Stimulated activated naive CD8-positive, alpha-beta T cell treated with anti-CD3 and anti-CD28 coated beads, Interleukin-15, Interleukin-2, amounts not matched to agents 100 U/mL and 50 U/mL, for 24 hours (primary cell): ENCODE measurements at regions not wholly inside any gene's neighbourhood (a gene's known extent, or its start where the extent isn't known, plus 50 kb on each side); places are given as distances from the start of the nearest gene placed in this dataset.
A peak's percentile ranks its signal among the peaks of the same experiment; 100 is the strongest.

Experiments
- ATAC-seq: fragments of 150-1000 bp; cut with Tn5 transposase; one replicate; pipeline ENCODE4 v1.10.0; 2021
- DNase-seq: peaks from one replicate; pipeline ENCODE4 v3.0.0; 2021

GRCh38 chr3:31147550-31147949, 253.1 kb upstream of the GADL1 start:
- ATAC-seq (no peak), DNase-seq (peak; percentile 4)

GRCh38 chr3:31157047-31157694, 262.7 kb upstream of the GADL1 start:
- no peak for DNase-seq
- ATAC-seq = no peak

DNA sequence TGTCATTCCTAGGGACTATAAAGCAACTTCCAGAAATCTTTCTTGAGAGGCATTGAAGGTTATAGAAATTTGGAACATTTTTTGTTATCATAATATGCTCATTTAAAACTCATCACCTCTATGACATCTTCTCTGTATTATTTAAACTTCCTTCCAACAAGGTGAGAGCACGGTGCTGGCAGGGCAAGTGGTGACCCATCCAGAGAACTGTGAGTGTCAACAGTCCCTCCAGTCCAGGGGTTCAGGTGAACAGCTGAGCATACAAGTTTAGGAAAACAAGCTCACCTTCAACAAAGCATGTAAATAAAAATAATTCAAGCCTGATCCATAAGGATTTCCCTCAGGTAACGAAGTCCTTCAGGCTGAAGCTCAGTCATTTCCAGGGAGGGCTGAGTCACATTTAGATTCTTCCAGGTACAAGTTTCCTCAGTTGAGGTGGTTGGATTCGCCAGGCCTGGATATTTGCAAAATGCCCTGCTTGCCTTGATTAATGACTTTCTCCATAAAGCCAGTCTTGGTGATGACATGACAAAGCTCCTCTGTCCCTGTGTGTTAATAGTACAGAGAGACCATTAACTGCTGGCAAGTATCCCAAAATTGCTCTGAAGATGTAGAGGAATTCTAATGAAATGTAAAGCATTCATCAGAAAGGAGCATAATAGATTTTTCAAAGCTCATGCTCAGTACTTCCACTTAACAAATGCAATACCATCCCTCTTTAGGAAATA, 263.6 kb upstream of the GADL1 start:
- no peak for DNase-seq

DNA sequence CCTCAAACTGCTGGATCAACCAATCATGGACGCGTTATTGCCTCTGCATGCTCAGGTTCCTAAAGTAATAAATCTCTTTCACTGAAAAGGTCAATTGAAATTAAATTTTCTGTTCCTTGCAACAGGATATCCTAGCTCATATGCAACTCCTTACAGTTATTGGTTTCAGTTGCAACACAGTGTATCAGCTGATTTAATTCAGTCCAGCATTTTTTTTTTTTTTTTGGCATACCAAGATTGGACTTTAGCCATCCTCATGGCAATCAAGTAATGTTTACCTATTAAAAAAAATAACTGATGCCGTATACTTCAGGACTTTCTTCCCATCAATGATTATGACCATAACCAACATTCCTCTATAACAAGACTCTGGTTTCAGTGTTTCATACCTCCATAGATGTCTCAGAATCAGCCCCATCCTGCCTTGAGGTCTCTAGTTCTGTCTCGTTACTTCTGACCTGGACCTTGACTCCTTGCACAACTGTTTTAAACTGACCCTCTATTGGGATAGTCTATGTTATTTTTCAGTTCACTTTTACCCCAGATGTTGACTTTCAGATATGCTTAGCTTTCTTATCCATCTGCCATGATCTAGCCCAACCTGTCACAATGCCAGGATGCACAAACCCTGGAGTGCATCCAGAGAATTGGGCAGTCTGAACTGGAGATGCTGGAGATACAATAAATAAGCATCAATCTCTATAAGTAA, 265.0 kb upstream of the GADL1 start:
- no peak for DNase-seq

More for the DNA sequence above, 263.6 kb upstream of the GADL1 start:
- no peak for ATAC-seq

GRCh38 chr3:31161889-31162288, 267.4 kb upstream of the GADL1 start:
- DNase-seq (no peak), ATAC-seq (no peak)

More for the DNA sequence above, 265.0 kb upstream of the GADL1 start:
- no peak for ATAC-seq

DNA sequence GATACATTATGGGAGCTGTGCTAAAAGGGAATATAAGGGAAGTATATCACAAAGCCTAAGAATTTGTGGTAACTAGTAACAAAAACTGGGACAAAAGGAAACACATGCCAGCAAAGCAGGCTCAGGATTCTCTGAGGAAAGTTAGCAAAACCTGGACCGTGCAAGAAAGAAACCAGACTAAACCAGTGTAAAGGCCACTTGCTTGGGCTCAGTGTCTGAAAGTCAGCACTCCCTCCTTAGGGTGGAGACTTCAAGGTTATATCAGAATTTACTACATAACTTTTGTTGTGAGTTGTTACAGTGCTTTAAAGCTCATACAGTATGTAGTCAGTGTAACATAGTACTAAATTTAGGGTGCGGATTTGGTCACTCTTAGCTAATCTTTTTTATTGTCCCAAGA, 269.9 kb upstream of the GADL1 start:
- ATAC-seq (no peak), DNase-seq (no peak)

DNA sequence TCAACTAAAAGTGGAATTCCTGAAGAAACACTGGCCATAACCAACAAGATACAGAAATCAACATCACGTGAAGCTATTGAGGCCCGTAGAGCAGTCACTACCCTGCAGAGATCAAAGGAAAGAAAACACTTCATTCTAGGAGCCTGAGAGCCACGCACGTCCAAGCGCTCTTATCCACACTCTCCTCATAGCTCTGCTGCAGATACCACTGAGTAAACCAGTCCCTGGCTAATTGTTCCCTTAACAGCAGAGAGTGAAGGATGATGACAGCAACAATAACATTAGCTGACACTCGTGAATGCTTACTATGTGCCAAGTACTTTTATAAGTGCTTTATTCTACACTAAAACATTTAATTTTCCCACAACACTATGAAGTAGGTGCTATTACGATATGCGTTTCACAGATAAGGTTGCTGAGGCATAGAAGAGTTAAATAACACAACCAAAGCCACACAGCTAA, 271.0 kb upstream of the GADL1 start:
- ATAC-seq (no peak), DNase-seq (no peak)

DNA sequence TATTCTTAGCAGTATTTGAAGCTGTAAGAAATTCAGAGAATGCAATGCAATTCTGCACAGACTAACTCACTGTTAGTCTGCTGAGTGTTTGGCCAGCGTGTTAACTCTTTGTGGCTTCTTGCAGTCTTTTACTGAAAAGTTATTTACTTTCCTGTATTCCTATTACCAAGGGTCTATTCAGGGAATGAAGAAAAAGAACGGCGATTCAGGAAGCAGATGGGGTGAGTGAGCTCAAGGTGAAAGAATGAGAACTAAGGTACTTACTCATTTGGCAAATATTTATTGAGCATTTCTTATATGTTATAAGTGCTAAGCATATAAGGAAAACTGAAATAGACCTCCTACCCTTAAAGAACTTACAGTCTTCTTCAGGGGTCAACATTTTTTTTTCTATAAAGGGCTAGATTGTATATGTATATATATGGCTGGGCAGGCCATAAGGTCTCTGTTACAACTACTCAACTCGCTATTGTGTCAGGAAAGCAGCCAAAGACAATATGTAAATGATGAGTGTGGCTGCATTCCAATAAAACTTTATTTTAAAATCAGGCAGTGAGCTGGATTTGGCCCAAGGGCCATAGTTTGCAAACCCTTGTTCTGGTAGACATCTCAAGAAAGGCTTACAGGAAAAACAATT, 271.9 kb upstream of the GADL1 start:
- ATAC-seq (no peak), DNase-seq (no peak)

DNA sequence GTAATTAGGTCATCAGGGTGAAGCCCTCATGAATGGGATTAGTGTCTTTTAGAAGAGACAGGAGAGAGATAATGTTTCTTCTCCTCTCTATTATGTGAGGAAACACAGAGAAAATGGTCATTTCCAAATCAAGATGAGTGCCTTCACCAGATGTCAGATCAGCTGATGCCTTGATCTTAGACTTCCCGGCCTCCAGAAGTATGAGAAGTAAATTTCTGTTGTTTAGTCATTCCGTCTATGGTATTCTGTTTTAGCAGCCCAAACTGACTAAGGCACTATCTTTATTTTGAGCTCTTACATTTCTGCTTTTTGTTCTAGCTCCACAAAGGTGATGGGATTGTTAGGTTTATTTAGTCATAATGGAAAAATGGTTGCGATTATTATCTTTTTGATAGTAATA, 273.2 kb upstream of the GADL1 start:
- no peak for ATAC-seq

GRCh38 chr3:31170932-31171670, 276.6 kb upstream of the GADL1 start:
- no peak for DNase-seq

More for the DNA sequence above, 273.2 kb upstream of the GADL1 start:
- DNase-seq = no peak

GRCh38 chr3:31172336-31172735, 277.9 kb upstream of the GADL1 start:
- no peak for ATAC-seq
- no peak for DNase-seq

More at GRCh38 chr3:31170932-31171670, 276.6 kb upstream of the GADL1 start:
- no peak for ATAC-seq

- DNase-seq (no peak), ATAC-seq (no peak)
These were observed 278.8 kb upstream of the GADL1 start for GRCh38 chr3:31173118-31173718.

- no peak for ATAC-seq
These were observed 279.6 kb upstream of the GADL1 start for GRCh38 chr3:31174079-31174478.

GRCh38 chr3:31176045-31176444, 281.6 kb upstream of the GADL1 start:
- ATAC-seq (no peak), DNase-seq (no peak)

More at GRCh38 chr3:31174079-31174478, 279.6 kb upstream of the GADL1 start:
- DNase-seq = no peak

DNA sequence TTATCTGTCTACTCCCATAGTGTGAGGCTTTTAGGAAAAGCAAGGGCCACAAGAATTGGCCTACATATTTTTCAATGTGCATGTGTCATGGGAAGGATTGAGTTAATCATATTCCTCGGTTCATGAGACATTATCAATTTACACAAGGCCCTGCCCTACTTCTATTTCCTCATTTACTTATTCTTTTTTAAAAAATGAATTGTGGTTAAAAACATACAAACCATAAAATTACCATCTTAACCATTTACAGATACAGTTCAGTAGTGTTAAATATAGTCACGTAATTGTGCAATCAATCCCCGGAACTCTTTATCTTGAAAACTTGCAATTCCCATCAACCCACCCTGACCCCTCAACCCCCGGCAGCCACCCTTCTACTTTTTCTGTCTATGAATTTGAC, 284.0 kb upstream of the GADL1 start:
- no peak for DNase-seq
- ATAC-seq = no peak

GRCh38 chr3:31179768-31180167, 285.3 kb upstream of the GADL1 start:
- DNase-seq (no peak), ATAC-seq (no peak)

GRCh38 chr3:31180274-31180673, 285.8 kb upstream of the GADL1 start:
- ATAC-seq = no peak
- DNase-seq = no peak

DNA sequence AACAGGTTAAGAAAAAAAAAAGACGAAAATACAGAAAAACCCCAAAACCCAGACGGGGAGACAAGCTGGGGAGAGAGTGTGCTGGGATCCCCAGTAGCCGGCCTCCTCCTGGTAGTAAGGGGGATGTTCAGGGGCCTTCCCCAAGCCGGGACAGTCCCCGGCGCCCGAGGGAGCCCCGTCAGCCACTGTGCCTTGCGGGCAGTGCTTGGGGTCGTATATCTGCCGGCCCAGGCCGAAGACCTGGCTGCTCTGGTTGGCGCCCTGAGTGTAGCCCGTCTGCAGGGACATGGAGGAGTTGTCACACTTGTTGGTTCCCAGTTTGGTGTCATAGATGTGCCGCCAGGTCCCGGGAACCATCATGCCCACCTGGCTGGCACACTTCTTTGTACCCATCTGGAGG, 287.2 kb upstream of the GADL1 start:
- no peak for ATAC-seq
- DNase-seq = no peak

DNA sequence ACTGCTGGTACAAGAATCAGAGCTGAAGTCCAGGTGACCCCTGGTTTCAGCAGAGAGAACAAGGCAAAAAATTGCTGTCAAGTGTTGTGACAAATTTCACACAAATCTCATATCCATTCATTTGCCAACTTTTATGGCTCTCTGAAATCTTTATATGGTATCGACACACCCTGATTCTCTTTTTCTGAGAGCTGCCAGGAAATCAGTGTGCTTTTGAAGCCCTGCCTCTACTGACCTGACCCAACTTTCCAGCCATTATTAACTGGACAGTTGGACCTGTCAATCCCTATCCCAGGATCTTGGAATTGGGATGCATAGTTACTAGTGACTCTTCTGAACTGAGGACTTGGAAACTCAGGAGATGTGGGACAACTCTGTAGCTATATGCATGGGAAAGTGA, 288.2 kb upstream of the GADL1 start:
- no peak for DNase-seq
- no peak for ATAC-seq

DNA sequence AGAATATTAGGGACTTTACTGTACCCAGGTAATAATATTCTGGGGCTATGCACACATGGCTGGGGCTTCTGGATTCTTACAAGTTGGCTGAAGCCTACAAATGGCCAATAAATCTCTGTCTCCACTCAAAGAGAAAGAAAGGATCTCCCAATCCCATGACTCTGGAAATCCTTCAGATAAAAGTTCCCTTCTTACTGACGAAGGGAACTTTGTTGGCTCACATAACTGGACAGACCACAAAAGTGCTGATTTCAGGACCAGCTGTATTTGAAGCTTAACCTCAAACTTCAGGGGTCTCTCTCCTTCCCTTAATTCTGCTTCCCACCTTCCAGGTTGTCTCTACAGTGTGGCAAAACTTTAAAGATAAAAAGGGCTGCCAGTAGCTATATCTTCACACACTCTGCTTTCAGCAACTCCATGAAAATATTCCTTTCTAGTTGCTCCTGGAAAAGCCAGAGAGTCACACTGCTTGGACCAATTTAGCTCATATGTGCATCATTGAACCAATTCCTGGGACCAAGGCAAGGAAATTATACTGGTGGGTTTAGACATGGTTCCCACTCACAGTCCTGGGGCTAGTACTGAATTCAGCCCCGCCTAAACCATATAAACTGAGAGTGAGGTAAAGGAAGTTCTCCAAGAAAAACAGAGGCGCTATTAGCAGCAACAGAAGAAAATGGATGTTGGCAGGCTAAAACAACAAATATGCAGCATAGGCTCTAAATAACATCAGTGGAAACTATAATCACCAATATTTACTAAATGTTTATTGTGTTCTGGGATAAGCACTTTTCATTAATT, 290.0 kb upstream of the GADL1 start:
- ATAC-seq = no peak
- no peak for DNase-seq

GRCh38 chr3:31185062-31185357, 290.5 kb upstream of the GADL1 start:
- DNase-seq = no peak
- no peak for ATAC-seq
